ENCODE measurements at regions not wholly inside any gene's neighbourhood (a gene's known extent, or its start where the extent isn't known, plus 50 kb on each side); places are given as distances from the start of the nearest gene placed in this dataset.

GRCh38 chr3:70550723-70551319 is 238.4 kb upstream of the MDFIC2 start:
- no TSS peak for BruUV-seq (replicated peaks)
- intact Hi-C loops (cut with micrococcal nuclease): loop anchor here (2.0 to 5.0 kb wide), 3 partner anchors 516 to 1102 kb away; no protein-coding TSS in a partner anchor
- Mint-ChIP-seq H3K4me3 (ENCODE audit: unreplicated experiment) (no peak overlapping the region), H3K27me3 (ENCODE audit: insufficient read depth, unreplicated experiment) (peaks cover 97% of the 10 kb centered on the region), H3K27ac (ENCODE audit: low read depth, unreplicated experiment) (no peak overlapping the region), H3K36me3 (ENCODE audit: insufficient read depth, unreplicated experiment) (no peaks in the 10 kb centered on the region), H3K4me1 (ENCODE audit: insufficient read depth, unreplicated experiment) (no peaks in the 10 kb centered on the region), H3K9me3 (ENCODE audit: unreplicated experiment) (no peaks in the 10 kb centered on the region)
- TF ChIP-seq CTCF (IDR thresholded peaks at IDR 0.05; ENCODE audit: unreplicated experiment): peak; percentile 72
- ChIA-PET POLR2A (no interaction called here), CTCF (interaction anchor here (0.6 to 1.3 kb wide), 17 partner anchors 11 to 1106 kb away, joined by 3 to 6 read pairs (median 3); no protein-coding TSS in a partner anchor)
- DNase-seq (ENCODE audit: unreplicated experiment): peak; percentile 71

- ChIA-PET CTCF (interaction anchor here (0.7 to 1.4 kb wide), 2 partner anchors 1101 to 1424 kb away, joined by 3 read pairs; no protein-coding TSS in a partner anchor), POLR2A (no interaction called here)
- no peaks in the 10 kb centered on the region for H3K4me1 Mint-ChIP-seq (ENCODE audit: insufficient read depth, unreplicated experiment)
- no peak for DNase-seq (ENCODE audit: unreplicated experiment)
- no peak overlapping the region for H3K4me3 Mint-ChIP-seq (ENCODE audit: unreplicated experiment)
- no TSS peak for BruUV-seq (replicated peaks)
- H3K9me3 Mint-ChIP-seq (ENCODE audit: unreplicated experiment): no peaks in the 10 kb centered on the region
- intact Hi-C loops (cut with micrococcal nuclease): no loop called here
- TF ChIP-seq CTCF (IDR thresholded peaks at IDR 0.05; ENCODE audit: unreplicated experiment): no peak
- H3K27me3 Mint-ChIP-seq (ENCODE audit: insufficient read depth, unreplicated experiment): peaks cover 100% of the 10 kb centered on the region
- no peak overlapping the region for H3K27ac Mint-ChIP-seq (ENCODE audit: low read depth, unreplicated experiment)
- no peaks in the 10 kb centered on the region for H3K36me3 Mint-ChIP-seq (ENCODE audit: insufficient read depth, unreplicated experiment)
Measured at GRCh38 chr3:70546679-70547078, 234.2 kb upstream of the MDFIC2 start.

- Mint-ChIP-seq H3K9me3 (ENCODE audit: unreplicated experiment) (no peaks in the 10 kb centered on the region), H3K27me3 (ENCODE audit: insufficient read depth, unreplicated experiment) (peaks cover 81% of the 10 kb centered on the region), H3K4me3 (ENCODE audit: unreplicated experiment) (no peak overlapping the region), H3K36me3 (ENCODE audit: insufficient read depth, unreplicated experiment) (no peaks in the 10 kb centered on the region), H3K4me1 (ENCODE audit: insufficient read depth, unreplicated experiment) (no peaks in the 10 kb centered on the region), H3K27ac (ENCODE audit: low read depth, unreplicated experiment) (no peak overlapping the region)
- ChIA-PET CTCF (interaction anchor here (0.6 kb wide), 2 partner anchors 20 to 126 kb away, joined by 3 read pairs; no protein-coding TSS in a partner anchor), POLR2A (no interaction called here)
- no TSS peak for BruUV-seq (replicated peaks)
- peak; percentile 20 for DNase-seq (ENCODE audit: unreplicated experiment)
- intact Hi-C loops (cut with micrococcal nuclease): no loop called here
- TF ChIP-seq CTCF (IDR thresholded peaks at IDR 0.05; ENCODE audit: unreplicated experiment): no peak
Measured at GRCh38 chr3:70543493-70543892, 231.1 kb upstream of the MDFIC2 start.

- BruUV-seq (replicated peaks): no TSS peak
- H3K27me3 Mint-ChIP-seq (ENCODE audit: insufficient read depth, unreplicated experiment): peaks cover 74% of the 10 kb centered on the region
- TF ChIP-seq CTCF (IDR thresholded peaks at IDR 0.05; ENCODE audit: unreplicated experiment): no peak
- intact Hi-C loops (cut with micrococcal nuclease): loop anchor here (10.0 kb wide), 2 partner anchors 445 to 1315 kb away; no protein-coding TSS in a partner anchor
- H3K27ac Mint-ChIP-seq (ENCODE audit: low read depth, unreplicated experiment): no peak overlapping the region
- ChIA-PET POLR2A (no interaction called here), CTCF (interaction anchor here (0.7 to 1.0 kb wide), 2 partner anchors 11 to 1459 kb away, joined by 3 read pairs; no protein-coding TSS in a partner anchor)
- peak; percentile 11 for DNase-seq (ENCODE audit: unreplicated experiment)
- H3K4me3 Mint-ChIP-seq (ENCODE audit: unreplicated experiment): no peak overlapping the region
- no peaks in the 10 kb centered on the region for H3K9me3 Mint-ChIP-seq (ENCODE audit: unreplicated experiment)
- H3K36me3 Mint-ChIP-seq (ENCODE audit: insufficient read depth, unreplicated experiment): no peaks in the 10 kb centered on the region
- no peaks in the 10 kb centered on the region for H3K4me1 Mint-ChIP-seq (ENCODE audit: insufficient read depth, unreplicated experiment)
Measured at GRCh38 chr3:70539908-70540307, 227.5 kb upstream of the MDFIC2 start.
